K562 (cell line): ENCODE measurements at regions not wholly inside any gene's neighbourhood (a gene's known extent, or its start where the extent isn't known, plus 50 kb on each side); places are given as distances from the start of the nearest gene placed in this dataset.

ENCODE experiments used
- ATAC-seq: fragments of 200-7000 bp; cut with Tn5 transposase; 3 replicates; pipeline ENCODE4 v1.9.1; 2020; ENCODE audit warnings: moderate library complexity
- BruUV-seq: library from RNA; stranded (reverse); fragments of 400-500 nt; replicated peaks from 2 replicates; lab custom pipeline; 2021; lab: Mats Ljungman, UMichigan
- CTCF ChIA-PET: fragments of 300-600 bp; formaldehyde crosslinking; extraction: SDS; loops from one replicate; lab custom pipeline; 2021; ENCODE audit warnings: low intra/inter-chr PET ratio; lab: Yijun Ruan, JAX
- POLR2A ChIA-PET: fragments of 300-600, 350-650 bp; sonication (Branson Sonifier 250); formaldehyde crosslinking; extraction: SDS; loops from one replicate; lab custom pipeline; 2021; ENCODE audit warnings: antibody characterized with exemption, inconsistent platforms; lab: Yijun Ruan, JAX
- DNase-seq, 4 experiments: peaks; one replicate each; pipeline versions ENCODE4 v3.0.0 to v3.0.0-alpha.2; 2011 to 2018; ENCODE audit warnings: low spot score in 3 of 4, mixed read lengths in 3 of 4; ENCODE audit errors: extremely low read depth in 1 of 4
- FAIRE-seq: peaks from 2 replicates; lab custom pipeline; 2011; peaks lifted over from hg19 to GRCh38; lab: Jason Lieb, UNC
- H2AFZ ChIP-seq: 2 replicates; pipeline ENCODE4 v1.6.0; 2011; ENCODE audit warnings: low read depth, low read length, control low read depth, inconsistent platforms
- H3K27ac ChIP-seq: fragments of 200-600 bp; 3 replicates; pipeline ENCODE4 v1.8.0; 2011; ENCODE audit warnings: low read depth, mild to moderate bottlenecking, control low read depth, inconsistent platforms, low read length, moderate library complexity, mixed read lengths; ENCODE audit errors: extremely low read depth
- H3K27me3 ChIP-seq, 2 experiments: fragments of 300-600 bp in 1 of 2; 2 replicates in 1 of 2; 3 replicates in 1 of 2; pipeline versions ENCODE4 v1.6.0 to v1.8.0; 2011; ENCODE audit warnings: inconsistent platforms in 2 of 2, low read length in 2 of 2, mild to moderate bottlenecking in 1 of 2, mixed read lengths in 1 of 2, moderate library complexity in 1 of 2; ENCODE audit not compliant: control insufficient read depth in 2 of 2, insufficient read depth in 2 of 2
- H3K36me3 ChIP-seq: fragments of 300-600 bp; 3 replicates; pipeline ENCODE4 v1.8.0; 2011; ENCODE audit warnings: mild to moderate bottlenecking, low read length, inconsistent platforms; ENCODE audit not compliant: control insufficient read depth, insufficient read depth
- H3K4me1 ChIP-seq, 2 experiments: fragments of 200-600 bp in 1 of 2; replicated peaks in 1 of 2; 2 replicates in 1 of 2; 3 replicates in 1 of 2; pipeline versions ENCODE4 v1.5.1 to v1.8.0; 2011; ENCODE audit warnings: inconsistent platforms in 2 of 2, low read length in 2 of 2, mild to moderate bottlenecking in 1 of 2, mixed read lengths in 1 of 2, moderate library complexity in 1 of 2; ENCODE audit not compliant: control insufficient read depth in 2 of 2, insufficient read depth in 2 of 2
- H3K4me2 ChIP-seq: 2 replicates; pipeline ENCODE4 v1.6.1; 2011; ENCODE audit warnings: low read length, control low read depth, inconsistent platforms, mixed read lengths; ENCODE audit not compliant: insufficient read depth
- H3K4me3 ChIP-seq: fragments of 200-600 bp; sonication (generic), shearing (Covaris generic); 2 replicates; pipeline ENCODE4 v1.5.1; 2016; ENCODE audit warnings: control low read depth, inconsistent platforms
- H3K79me2 ChIP-seq: fragments of 200-600 bp; 3 replicates; pipeline ENCODE4 v1.8.0; 2011; ENCODE audit warnings: low read length, inconsistent platforms; ENCODE audit not compliant: control insufficient read depth, insufficient read depth
- H3K9ac ChIP-seq, 2 experiments: 2 replicates each; pipeline versions ENCODE4 v1.6.0 to v1.6.1; 2011; ENCODE audit warnings: low read depth in 2 of 2, low read length in 2 of 2, control low read depth in 1 of 2, inconsistent platforms in 1 of 2, mild to moderate bottlenecking in 1 of 2, mixed read lengths in 1 of 2; ENCODE audit not compliant: insufficient read depth in 1 of 2
- H3K9me1 ChIP-seq: one replicate; pipeline ENCODE4 v1.6.0; 2011; ENCODE audit warnings: inconsistent platforms, mild to moderate bottlenecking, low read length, moderate library complexity; ENCODE audit not compliant: control insufficient read depth, insufficient read depth
- H3K9me3 ChIP-seq: replicated peaks from 2 replicates; pipeline ENCODE4 v1.5.1; 2011; ENCODE audit warnings: low read depth, low read length, inconsistent platforms; ENCODE audit not compliant: control insufficient read depth, insufficient read depth
- H4K20me1 ChIP-seq: replicated peaks from 2 replicates; pipeline ENCODE4 v1.6.1; 2011; ENCODE audit warnings: low read length, inconsistent platforms, mixed read lengths; ENCODE audit not compliant: control insufficient read depth, insufficient read depth
- EP400 ChIP-seq: fragments of 450-650 bp; IDR thresholded peaks from 2 replicates; pipeline ENCODE4 v1.6.1; 2017; ENCODE audit warnings: antibody characterized with exemption, mild to moderate bottlenecking, moderate library complexity
- FOS ChIP-seq: IDR thresholded peaks from 3 replicates; pipeline ENCODE4 v1.6.1; 2011; ENCODE audit not compliant: insufficient read length; ENCODE audit errors: extremely low read depth
- GTF2A2 ChIP-seq: IDR thresholded peaks from 2 replicates; pipeline ENCODE4 v1.6.1; 2016; ENCODE audit warnings: mild to moderate bottlenecking, missing genetic modification characterization, missing compliant biosample characterization
- HMG20A ChIP-seq: fragments of 450-650 bp; formaldehyde crosslinking; conservative IDR thresholded peaks from 2 replicates; pipeline ENCODE4 v1.4.0; 2020; ENCODE audit warnings: mild to moderate bottlenecking, mixed read lengths
- HOXB6 ChIP-seq: fragments of 250-450 bp; sonication (Bioruptor Pico); IDR thresholded peaks from 2 replicates; pipeline ENCODE4 v1.5.1; 2022; ENCODE audit warnings: mild to moderate bottlenecking, borderline replicate concordance
- IRF1 ChIP-seq: sonication (generic); formaldehyde crosslinking; IDR thresholded peaks from 2 replicates; pipeline ENCODE4 v1.8.0; 2022; ENCODE audit warnings: missing genetic modification reagents, mild to moderate bottlenecking, borderline replicate concordance
- MAFF ChIP-seq: IDR thresholded peaks from 2 replicates; pipeline ENCODE4 v1.6.1; 2012; ENCODE audit warnings: low read length, improper control_type of control experiment
- MEIS2 ChIP-seq: fragments of 450-650 bp; IDR thresholded peaks from 2 replicates; pipeline ENCODE4 v1.6.1; 2014; ENCODE audit warnings: mild to moderate bottlenecking; ENCODE audit not compliant: partially characterized antibody
- POU5F1 ChIP-seq: fragments of 150-350 bp; IDR thresholded peaks from 2 replicates; pipeline ENCODE4 v1.6.1; 2014; ENCODE audit warnings: borderline replicate concordance, low read length, low read depth, mild to moderate bottlenecking; ENCODE audit not compliant: partially characterized antibody
- THRA ChIP-seq: fragments of 450-650 bp; IDR thresholded peaks from 2 replicates; pipeline ENCODE4 v1.6.1; 2017; ENCODE audit warnings: mild to moderate bottlenecking, moderate library complexity
- THRB ChIP-seq: fragments of 450-650 bp; formaldehyde crosslinking; conservative IDR thresholded peaks from 2 replicates; pipeline ENCODE4 v1.4.0; 2022; ENCODE audit warnings: mild to moderate bottlenecking, missing genetic modification characterization
- UBTF ChIP-seq, 2 experiments: IDR thresholded peaks; 2 replicates each; pipeline ENCODE4 v1.6.1; 2012; ENCODE audit warnings: improper control_type of control experiment in 2 of 2, low read depth in 2 of 2, low read length in 2 of 2, borderline replicate concordance in 1 of 2
- ZEB2 ChIP-seq: fragments of 450-650 bp; IDR thresholded peaks from 2 replicates; pipeline ENCODE4 v1.6.1; 2016
- ZNF253 ChIP-seq: fragments of 250-450 bp; sonication (Bioruptor Pico); conservative IDR thresholded peaks from 2 replicates; pipeline ENCODE4 v1.6.1; 2021; ENCODE audit warnings: mild to moderate bottlenecking
- ZNF551 ChIP-seq: fragments of 250-450 bp; sonication (Bioruptor Pico); IDR thresholded peaks from 2 replicates; pipeline ENCODE4 v1.5.0; 2021; ENCODE audit warnings: mild to moderate bottlenecking, moderate library complexity
- ZNF695 ChIP-seq: fragments of 450-650 bp; formaldehyde crosslinking; IDR thresholded peaks from 2 replicates; pipeline ENCODE4 v1.4.0; 2020; ENCODE audit warnings: mild to moderate bottlenecking, moderate library complexity
- in situ Hi-C: fragments of 300-500 bp; cut with MboI; formaldehyde crosslinking; loops from 4 replicates; pipeline ENCODE4 v1.15.0; 2018; ENCODE audit warnings: inconsistent platforms, mixed read lengths
- intact Hi-C: fragments of 100-400 bp; cut with micrococcal nuclease; formaldehyde crosslinking; loops from 2 replicates; pipeline ENCODE4 v1.14.2; 2022

- TF ChIP-seq IRF1 (CRISPR knock-in tag) (no peak), THRB (CRISPR knock-in tag) (no peak), GTF2A2 (no peak), HOXB6 (no peak), ZNF253 (CRISPR knock-in tag) (no peak)
- TF ChIP-seq, all 486 proteins: peak for 0
Measured at GRCh38 chr10:55497893-55498499, 697.0 kb upstream of the PCDH15 start (continued).

GRCh38 chr10:55495555-55495954 lies 694.5 kb upstream of the PCDH15 start:
- POLR2A ChIA-PET = no interaction called here
- no peak for TF ChIP-seq UBTF (IDR thresholded peaks at IDR 0.05; ENCODE audit: borderline replicate concordance in 1 of 2, low read depth in 2 of 2, low read length in 2 of 2)
- no peak for TF ChIP-seq ZEB2
- TF ChIP-seq EP400 = no peak
- TF ChIP-seq MEIS2 = no peak
- TF ChIP-seq POU5F1 = no peak
- TF ChIP-seq FOS = no peak
- TF ChIP-seq THRA = no peak
- TF ChIP-seq ZNF551 (CRISPR knock-in tag) = no peak
- no peak for TF ChIP-seq ZNF695 (CRISPR knock-in tag)
- TF ChIP-seq MAFF = no peak
- TF ChIP-seq HMG20A (CRISPR knock-in tag) = no peak

More at GRCh38 chr10:55495555-55495954, 694.5 kb upstream of the PCDH15 start:
- DNase-seq (no peak), FAIRE-seq (no peak), ATAC-seq (no peak)
- Histone ChIP-seq H3K36me3 (no peaks in the 10 kb centered on the region), H3K27ac (no peak overlapping the region), H3K9me3 (no peaks in the 10 kb centered on the region; the same call in none of the 2 replicates), H3K27me3 (no peaks in the 10 kb centered on the region), H3K79me2 (no peaks in the 10 kb centered on the region), H3K9ac (no peak overlapping the region), H2AFZ (no peak overlapping the region), H3K9me1 (no peaks in the 10 kb centered on the region), H3K4me2 (no peak overlapping the region), H4K20me1 (no peaks in the 10 kb centered on the region), H3K4me1 (no peaks in the 10 kb centered on the region), H3K4me3 (no peak overlapping the region)
- in situ Hi-C loops = no loop called here
- BruUV-seq = no TSS peak
- CTCF ChIA-PET = no interaction called here
- intact Hi-C loops = no loop called here
